ENCODE measurements at regions not wholly inside any gene's neighbourhood (a gene's known extent, or its start where the extent isn't known, plus 50 kb on each side); places are given as distances from the start of the nearest gene placed in this dataset.
"Not testable (repeated sequence)": the region's sequence is repeated elsewhere in the genome, so short reads cannot be mapped to it uniquely, and the experiment has no call there.

DNA sequence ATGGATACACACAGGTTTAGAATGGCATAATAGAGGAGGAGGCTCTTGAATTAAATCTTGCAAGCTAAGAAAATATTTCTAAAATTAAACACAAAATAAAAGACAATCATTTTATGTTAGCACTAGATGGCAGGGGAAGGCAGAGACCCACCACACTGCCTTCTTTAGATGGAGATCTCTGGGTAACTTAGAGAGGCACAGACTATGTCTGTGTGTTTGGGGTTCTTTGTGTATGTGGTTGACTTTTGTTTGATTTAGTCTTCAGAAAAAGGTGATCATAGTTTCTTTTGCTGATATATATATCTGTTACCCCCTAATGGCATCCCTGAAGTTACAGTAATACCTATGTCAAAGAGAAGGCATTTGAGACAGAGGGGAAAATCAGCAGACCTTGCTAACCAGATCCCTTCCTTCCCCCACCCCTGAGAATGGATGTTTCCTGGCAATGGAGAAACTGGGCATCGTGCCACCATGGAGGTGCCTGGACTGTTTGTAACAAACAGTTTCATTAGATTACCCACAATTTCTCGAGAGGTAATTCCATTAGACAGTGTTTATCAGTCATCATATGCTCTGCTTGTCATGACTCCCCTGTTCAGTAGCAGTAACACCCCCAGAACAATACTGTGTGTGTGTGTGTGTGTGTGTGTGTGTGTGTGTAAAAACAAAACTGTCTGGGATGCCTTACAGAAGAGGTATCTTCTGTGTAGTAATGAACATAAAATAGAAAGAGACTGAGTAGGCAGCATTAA, 228.3 kb upstream of the DEPDC1 start:
- Histone ChIP-seq H3K4me1 (ENCODE audit: control insufficient read depth in 5 of 5, insufficient read depth in 5 of 5, low read length in 5 of 5) (peaks cover 0 to 5% (median 0%) of the 10 kb centered on the region in 5 donors), H3K4me3 (no peak overlapping the region), H3K9ac (ENCODE audit: insufficient read depth in 1 of 2, low read length in 2 of 2) (no peak overlapping the region), H3K27me3 (ENCODE audit: control insufficient read depth in 3 of 3, insufficient read depth in 3 of 3, low read length in 2 of 3) (no peaks in the 10 kb centered on the region), H3K9me3 (ENCODE audit: control insufficient read depth in 4 of 4, insufficient read depth in 3 of 4, low read length in 3 of 4) (no peaks in the 10 kb centered on the region), H3K36me3 (ENCODE audit: control insufficient read depth in 4 of 4, insufficient read depth in 4 of 4, low read length in 4 of 4) (no peaks in the 10 kb centered on the region), H3K27ac (ENCODE audit: low read depth in 1 of 2, low read length in 1 of 2) (no peak overlapping the region)
- WGBS, 2 donors: 24 to 37% methylated on average over 2 of the region's 2 CpGs
- TF ChIP-seq, protein P1, sequence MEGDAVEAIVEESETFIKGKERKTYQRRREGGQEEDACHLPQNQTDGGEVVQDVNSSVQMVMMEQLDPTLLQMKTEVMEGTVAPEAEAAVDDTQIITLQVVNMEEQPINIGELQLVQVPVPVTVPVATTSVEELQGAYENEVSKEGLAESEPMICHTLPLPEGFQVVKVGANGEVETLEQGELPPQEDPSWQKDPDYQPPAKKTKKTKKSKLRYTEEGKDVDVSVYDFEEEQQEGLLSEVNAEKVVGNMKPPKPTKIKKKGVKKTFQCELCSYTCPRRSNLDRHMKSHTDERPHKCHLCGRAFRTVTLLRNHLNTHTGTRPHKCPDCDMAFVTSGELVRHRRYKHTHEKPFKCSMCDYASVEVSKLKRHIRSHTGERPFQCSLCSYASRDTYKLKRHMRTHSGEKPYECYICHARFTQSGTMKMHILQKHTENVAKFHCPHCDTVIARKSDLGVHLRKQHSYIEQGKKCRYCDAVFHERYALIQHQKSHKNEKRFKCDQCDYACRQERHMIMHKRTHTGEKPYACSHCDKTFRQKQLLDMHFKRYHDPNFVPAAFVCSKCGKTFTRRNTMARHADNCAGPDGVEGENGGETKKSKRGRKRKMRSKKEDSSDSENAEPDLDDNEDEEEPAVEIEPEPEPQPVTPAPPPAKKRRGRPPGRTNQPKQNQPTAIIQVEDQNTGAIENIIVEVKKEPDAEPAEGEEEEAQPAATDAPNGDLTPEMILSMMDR (IDR thresholded peaks at IDR 0.05; ENCODE audit: control extremely low read depth, extremely low read depth): no peak
- peak; percentile 28 to 46 (median 38) for DNase-seq
- no peak for ATAC-seq (ENCODE audit: insufficient read depth, low FRiP score)

DNA sequence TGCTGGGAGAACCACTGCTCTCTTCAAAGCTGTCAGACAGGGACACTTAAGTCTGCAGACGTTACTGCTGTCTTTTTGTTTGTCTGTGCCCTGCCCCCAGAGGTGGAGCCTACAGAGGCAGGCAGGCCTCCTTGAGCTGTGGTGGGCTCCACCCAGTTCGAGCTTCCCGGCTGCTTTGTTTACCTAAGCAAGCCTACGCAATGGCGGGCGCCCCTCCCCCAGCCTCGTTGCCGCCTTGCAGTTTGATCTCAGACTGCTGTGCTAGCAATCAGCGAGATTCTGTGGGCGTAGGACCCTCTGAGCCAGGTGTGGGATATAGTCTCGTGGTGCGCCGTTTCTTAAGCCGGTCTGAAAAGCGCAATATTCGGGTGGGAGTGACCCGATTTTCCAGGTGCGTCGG, 242.6 kb upstream of the DEPDC1 start:
- H3K9ac ChIP-seq (ENCODE audit: insufficient read depth in 1 of 2, low read length in 2 of 2); DNase-seq; ATAC-seq (ENCODE audit: insufficient read depth, low FRiP score); H3K36me3 ChIP-seq (ENCODE audit: control insufficient read depth in 4 of 4, insufficient read depth in 4 of 4, low read length in 4 of 4); H3K4me3 ChIP-seq; H3K4me1 ChIP-seq (ENCODE audit: control insufficient read depth in 5 of 5, insufficient read depth in 5 of 5, low read length in 5 of 5); H3K27ac ChIP-seq (ENCODE audit: low read depth in 1 of 2, low read length in 1 of 2); H3K9me3 ChIP-seq (ENCODE audit: control insufficient read depth in 4 of 4, insufficient read depth in 3 of 4, low read length in 3 of 4); H3K27me3 ChIP-seq (ENCODE audit: control insufficient read depth in 3 of 3, insufficient read depth in 3 of 3, low read length in 2 of 3): not testable (repeated sequence)
- 47 to 70% methylated on average over 1 to 10 of the region's 19 CpGs for WGBS, 2 donors

DNA sequence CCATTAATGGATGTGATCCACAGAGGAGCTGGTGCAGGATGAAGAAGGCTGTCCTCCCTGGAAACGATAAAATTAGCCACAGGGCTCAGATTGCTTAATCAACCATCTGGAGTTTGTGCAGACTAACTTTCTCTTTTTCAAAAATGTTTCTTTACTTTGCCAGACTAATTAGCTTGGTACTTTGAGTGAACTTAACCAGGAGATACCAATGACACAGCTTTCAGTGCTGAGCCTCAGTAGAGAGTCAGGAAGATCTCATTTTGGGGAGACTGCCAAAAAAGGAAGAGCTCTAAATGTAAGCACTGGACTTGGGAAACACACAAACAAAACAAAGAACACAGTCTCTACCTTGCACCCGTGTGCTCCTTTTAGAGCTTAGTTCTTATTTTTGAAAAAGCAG, 248.1 kb upstream of the DEPDC1 start:
- no peaks in the 10 kb centered on the region for H3K36me3 ChIP-seq (ENCODE audit: control insufficient read depth in 4 of 4, insufficient read depth in 4 of 4, low read length in 4 of 4)
- no peak overlapping the region for H3K27ac ChIP-seq (ENCODE audit: low read depth in 1 of 2, low read length in 1 of 2)
- DNase-seq (peak in 2 of 3 donors; percentile 72 to 77), ATAC-seq (ENCODE audit: insufficient read depth, low FRiP score) (no peak)
- H3K9ac ChIP-seq (ENCODE audit: insufficient read depth in 1 of 2, low read length in 2 of 2): no peak overlapping the region
- H3K9me3 ChIP-seq (ENCODE audit: control insufficient read depth in 4 of 4, insufficient read depth in 3 of 4, low read length in 3 of 4): peaks cover 0 to 5% (median 0%) of the 10 kb centered on the region in 4 donors
- H3K27me3 ChIP-seq (ENCODE audit: control insufficient read depth in 3 of 3, insufficient read depth in 3 of 3, low read length in 2 of 3): no peaks in the 10 kb centered on the region
- 56 to 59% methylated on average over 2 of the region's 2 CpGs for WGBS, 2 donors
- no peak overlapping the region for H3K4me3 ChIP-seq
- TF ChIP-seq, protein P1 (IDR thresholded peaks at IDR 0.05; ENCODE audit: control extremely low read depth, extremely low read depth): no peak
- H3K4me1 ChIP-seq (ENCODE audit: control insufficient read depth in 5 of 5, insufficient read depth in 5 of 5, low read length in 5 of 5): peaks cover 0 to 7% (median 0%) of the 10 kb centered on the region in 5 donors

DNA sequence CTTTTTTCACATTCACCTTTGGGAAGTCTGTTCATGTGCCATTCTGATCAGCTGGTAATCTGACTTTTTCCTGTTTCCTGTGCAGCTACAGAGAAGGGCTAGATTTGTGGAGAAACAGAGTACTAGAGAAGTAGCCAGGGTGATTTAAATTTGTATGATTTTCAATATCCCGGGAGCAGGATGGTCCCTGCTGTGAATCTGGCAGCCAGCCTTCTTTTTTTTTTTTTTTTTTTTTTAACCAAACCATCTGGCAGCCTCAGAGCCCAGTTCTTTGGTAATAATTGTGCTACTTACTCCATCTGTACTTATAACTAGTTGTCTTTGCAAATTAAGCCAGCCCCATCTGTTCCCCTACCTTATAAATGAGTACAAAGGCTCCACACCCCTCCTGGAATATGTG, 248.6 kb upstream of the DEPDC1 start:
- H3K4me1 ChIP-seq (ENCODE audit: control insufficient read depth in 5 of 5, insufficient read depth in 5 of 5, low read length in 5 of 5): peaks cover 0 to 7% (median 0%) of the 10 kb centered on the region in 5 donors
- H3K4me3 ChIP-seq: no peak overlapping the region
- DNase-seq: peak in 2 of 3 donors; percentile 46 to 51
- H3K9ac ChIP-seq (ENCODE audit: insufficient read depth in 1 of 2, low read length in 2 of 2): no peak overlapping the region
- WGBS, 2 donors: 28 to 77% methylated on average over 1 of the region's 1 CpG
- no peak for ATAC-seq (ENCODE audit: insufficient read depth, low FRiP score)
- no peak overlapping the region for H3K27ac ChIP-seq (ENCODE audit: low read depth in 1 of 2, low read length in 1 of 2)
- H3K36me3 ChIP-seq (ENCODE audit: control insufficient read depth in 4 of 4, insufficient read depth in 4 of 4, low read length in 4 of 4): no peaks in the 10 kb centered on the region
- TF ChIP-seq, protein P1 (IDR thresholded peaks at IDR 0.05; ENCODE audit: control extremely low read depth, extremely low read depth): no peak
- H3K27me3 ChIP-seq (ENCODE audit: control insufficient read depth in 3 of 3, insufficient read depth in 3 of 3, low read length in 2 of 3): no peaks in the 10 kb centered on the region
- H3K9me3 ChIP-seq (ENCODE audit: control insufficient read depth in 4 of 4, insufficient read depth in 3 of 4, low read length in 3 of 4): peaks cover 0 to 5% (median 0%) of the 10 kb centered on the region in 4 donors
